ENCODE measurements at regions not wholly inside any gene's neighbourhood (a gene's known extent, or its start where the extent isn't known, plus 50 kb on each side); places are given as distances from the start of the nearest gene placed in this dataset.
A peak's percentile ranks its signal among the peaks of the same experiment; 100 is the strongest.

- peak in 1 of 2 experiments; percentile 31; a peak in 1 of 3 replicates for TF ChIP-seq EP300 (IDR thresholded peaks at IDR 0.05; ENCODE audit: borderline replicate concordance in 1 of 2, low read depth in 2 of 2, low read length in 2 of 2)
- peak; percentile 32 for TF ChIP-seq MAX (IDR thresholded peaks at IDR 0.05)
- TF ChIP-seq SIN3A (conservative IDR thresholded peaks at IDR 0.05 in 1 of 2, IDR thresholded peaks at IDR 0.05 in 1 of 2; ENCODE audit: low read depth in 1 of 2, low read length in 2 of 2), result no peak
- peak; percentile 81 to 84; a peak in 2 of 4 replicates for TF ChIP-seq HDAC2 (IDR thresholded peaks at IDR 0.05; ENCODE audit: borderline replicate concordance in 1 of 2, low read depth in 2 of 2, low read length in 2 of 2)
- TF ChIP-seq CTCF (IDR thresholded peaks at IDR 0.05; ENCODE audit: control extremely low read depth in 1 of 3, insufficient read depth in 1 of 3, low read depth in 1 of 3, low read length in 3 of 3), result peak in 1 of 3 experiments; percentile 37; a peak in 2 of 4 replicates
These were observed 943.1 kb downstream of the ARAP2 start (continued) for GRCh38 chr4:35300996-35301774.
